ENCODE measurements at regions not wholly inside any gene's neighbourhood (a gene's known extent, or its start where the extent isn't known, plus 50 kb on each side); places are given as distances from the start of the nearest gene placed in this dataset.

DNA sequence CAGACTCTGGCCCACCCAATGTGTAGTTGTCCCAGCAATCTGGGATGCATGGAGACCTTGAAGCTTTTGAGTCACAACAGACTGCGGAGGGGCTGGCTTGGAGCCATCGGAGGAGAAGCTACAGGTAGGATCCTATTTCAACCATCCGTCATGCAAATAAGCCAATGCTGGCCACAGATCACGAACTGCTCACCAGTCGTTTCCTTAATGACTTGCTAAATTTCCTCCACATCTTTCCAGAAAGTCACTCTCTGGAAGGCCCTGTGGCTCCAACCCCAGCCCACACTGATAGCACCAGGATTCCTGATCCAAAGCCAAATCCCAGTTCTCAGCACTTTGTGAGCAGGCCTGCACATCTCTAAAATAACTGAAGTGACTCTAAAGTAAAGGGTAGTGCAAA is 321.3 kb downstream of the RAB28 start:
- H3K27me3 ChIP-seq (ENCODE audit: control insufficient read depth in 4 of 4, insufficient read depth in 4 of 4, low read length in 3 of 4) = no peaks in the 10 kb centered on the region
- no peak for DNase-seq (ENCODE audit: low spot score)
- no peak overlapping the region for H3K27ac ChIP-seq (ENCODE audit: low read depth in 1 of 2, low read length in 2 of 2)
- H3K4me1 ChIP-seq (ENCODE audit: control insufficient read depth in 4 of 4, insufficient read depth in 4 of 4, low read length in 3 of 4) = peaks cover 0 to 11% (median 2%) of the 10 kb centered on the region in 4 donors
- H3K9me3 ChIP-seq (ENCODE audit: control insufficient read depth in 4 of 4, low read length in 3 of 4) = no peaks in the 10 kb centered on the region
- TF ChIP-seq, protein P1, sequence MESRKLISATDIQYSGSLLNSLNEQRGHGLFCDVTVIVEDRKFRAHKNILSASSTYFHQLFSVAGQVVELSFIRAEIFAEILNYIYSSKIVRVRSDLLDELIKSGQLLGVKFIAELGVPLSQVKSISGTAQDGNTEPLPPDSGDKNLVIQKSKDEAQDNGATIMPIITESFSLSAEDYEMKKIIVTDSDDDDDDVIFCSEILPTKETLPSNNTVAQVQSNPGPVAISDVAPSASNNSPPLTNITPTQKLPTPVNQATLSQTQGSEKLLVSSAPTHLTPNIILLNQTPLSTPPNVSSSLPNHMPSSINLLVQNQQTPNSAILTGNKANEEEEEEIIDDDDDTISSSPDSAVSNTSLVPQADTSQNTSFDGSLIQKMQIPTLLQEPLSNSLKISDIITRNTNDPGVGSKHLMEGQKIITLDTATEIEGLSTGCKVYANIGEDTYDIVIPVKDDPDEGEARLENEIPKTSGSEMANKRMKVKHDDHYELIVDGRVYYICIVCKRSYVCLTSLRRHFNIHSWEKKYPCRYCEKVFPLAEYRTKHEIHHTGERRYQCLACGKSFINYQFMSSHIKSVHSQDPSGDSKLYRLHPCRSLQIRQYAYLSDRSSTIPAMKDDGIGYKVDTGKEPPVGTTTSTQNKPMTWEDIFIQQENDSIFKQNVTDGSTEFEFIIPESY (IDR thresholded peaks at IDR 0.05) = no peak
- TF ChIP-seq, protein P2, sequence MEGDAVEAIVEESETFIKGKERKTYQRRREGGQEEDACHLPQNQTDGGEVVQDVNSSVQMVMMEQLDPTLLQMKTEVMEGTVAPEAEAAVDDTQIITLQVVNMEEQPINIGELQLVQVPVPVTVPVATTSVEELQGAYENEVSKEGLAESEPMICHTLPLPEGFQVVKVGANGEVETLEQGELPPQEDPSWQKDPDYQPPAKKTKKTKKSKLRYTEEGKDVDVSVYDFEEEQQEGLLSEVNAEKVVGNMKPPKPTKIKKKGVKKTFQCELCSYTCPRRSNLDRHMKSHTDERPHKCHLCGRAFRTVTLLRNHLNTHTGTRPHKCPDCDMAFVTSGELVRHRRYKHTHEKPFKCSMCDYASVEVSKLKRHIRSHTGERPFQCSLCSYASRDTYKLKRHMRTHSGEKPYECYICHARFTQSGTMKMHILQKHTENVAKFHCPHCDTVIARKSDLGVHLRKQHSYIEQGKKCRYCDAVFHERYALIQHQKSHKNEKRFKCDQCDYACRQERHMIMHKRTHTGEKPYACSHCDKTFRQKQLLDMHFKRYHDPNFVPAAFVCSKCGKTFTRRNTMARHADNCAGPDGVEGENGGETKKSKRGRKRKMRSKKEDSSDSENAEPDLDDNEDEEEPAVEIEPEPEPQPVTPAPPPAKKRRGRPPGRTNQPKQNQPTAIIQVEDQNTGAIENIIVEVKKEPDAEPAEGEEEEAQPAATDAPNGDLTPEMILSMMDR (IDR thresholded peaks at IDR 0.05; ENCODE audit: low read depth, low read length, missing input control) = no peak
- H3K36me3 ChIP-seq (ENCODE audit: control insufficient read depth in 4 of 4, insufficient read depth in 3 of 4, low read depth in 1 of 4, low read length in 3 of 4) = no peaks in the 10 kb centered on the region
- no peak overlapping the region for H3K4me3 ChIP-seq (ENCODE audit: low read depth in 1 of 3, low read length in 3 of 3)
- 82% methylated on average over 5 of the region's 5 CpGs for WGBS
- no peak overlapping the region for H3K9ac ChIP-seq (ENCODE audit: low read depth in 1 of 2, low read length in 2 of 2)

DNA sequence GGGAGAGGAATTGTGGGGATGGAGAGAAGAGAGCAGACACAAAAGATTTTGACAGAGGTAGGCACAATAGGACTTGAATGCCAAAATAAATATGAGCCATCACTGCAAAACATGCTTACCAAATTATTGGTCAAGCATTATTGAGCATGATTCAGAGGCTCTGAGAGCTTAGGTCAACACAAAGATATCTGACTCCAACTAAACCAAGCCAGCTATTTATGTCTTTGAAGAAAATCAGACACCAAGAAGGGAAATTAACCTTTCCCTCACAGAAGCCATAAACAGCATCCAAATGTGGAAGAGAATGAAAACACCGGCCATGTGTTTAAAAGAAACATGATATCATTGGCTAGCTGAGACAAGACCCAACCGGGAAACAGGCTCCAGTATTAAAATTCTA is 323.2 kb downstream of the RAB28 start:
- Histone ChIP-seq H3K4me3 (ENCODE audit: low read depth in 1 of 3, low read length in 3 of 3) (no peak overlapping the region), H3K27ac (ENCODE audit: low read depth in 1 of 2, low read length in 2 of 2) (no peak overlapping the region), H3K9ac (ENCODE audit: low read depth in 1 of 2, low read length in 2 of 2) (no peak overlapping the region), H3K36me3 (ENCODE audit: control insufficient read depth in 4 of 4, insufficient read depth in 3 of 4, low read depth in 1 of 4, low read length in 3 of 4) (no peaks in the 10 kb centered on the region), H3K4me1 (ENCODE audit: control insufficient read depth in 4 of 4, insufficient read depth in 4 of 4, low read length in 3 of 4) (peaks cover 0 to 11% (median 2%) of the 10 kb centered on the region in 4 donors), H3K9me3 (ENCODE audit: control insufficient read depth in 4 of 4, low read length in 3 of 4) (no peaks in the 10 kb centered on the region), H3K27me3 (ENCODE audit: control insufficient read depth in 4 of 4, insufficient read depth in 4 of 4, low read length in 3 of 4) (no peaks in the 10 kb centered on the region)
- TF ChIP-seq EGR1 (IDR thresholded peaks at IDR 0.05; ENCODE audit: low read depth in 2 of 2) = no peak
- WGBS = 88% methylated on average over 2 of the region's 2 CpGs
- no peak for DNase-seq (ENCODE audit: low spot score)

DNA sequence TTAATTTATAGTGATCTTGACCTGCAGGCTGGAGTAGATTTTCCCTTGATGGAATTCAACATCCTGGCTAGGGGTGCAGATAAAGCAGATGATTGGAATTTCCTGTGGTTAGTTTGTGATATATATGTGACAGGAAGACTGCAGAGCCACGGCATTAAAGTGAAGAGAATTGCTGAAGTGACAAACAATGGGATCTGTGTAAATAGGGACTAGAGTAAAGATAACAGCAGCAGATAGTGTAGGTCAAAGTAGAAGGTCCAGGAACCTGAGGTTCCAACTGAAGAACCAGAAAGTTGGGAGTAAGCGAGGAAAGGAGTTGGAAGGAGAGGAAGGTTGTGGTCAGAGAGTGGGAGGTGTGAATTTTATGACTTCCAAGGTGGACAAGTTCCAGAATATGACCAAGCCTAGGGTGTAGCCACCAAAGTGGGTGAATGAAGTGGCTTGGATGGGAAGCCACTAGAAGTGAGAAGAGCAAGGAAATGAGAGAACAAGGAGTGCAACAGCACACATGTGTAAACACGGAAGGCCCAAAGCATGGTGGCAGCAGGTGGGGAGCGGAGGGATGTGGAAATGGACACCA is 325.0 kb downstream of the RAB28 start:
- DNase-seq (ENCODE audit: low spot score) = no peak
- H3K36me3 ChIP-seq (ENCODE audit: control insufficient read depth in 4 of 4, insufficient read depth in 3 of 4, low read depth in 1 of 4, low read length in 3 of 4) = no peaks in the 10 kb centered on the region
- H3K4me3 ChIP-seq (ENCODE audit: low read depth in 1 of 3, low read length in 3 of 3) = no peak overlapping the region
- H3K9me3 ChIP-seq (ENCODE audit: control insufficient read depth in 4 of 4, low read length in 3 of 4) = no peaks in the 10 kb centered on the region
- H3K4me1 ChIP-seq (ENCODE audit: control insufficient read depth in 4 of 4, insufficient read depth in 4 of 4, low read length in 3 of 4) = peaks cover 0 to 1% (median 0%) of the 10 kb centered on the region in 4 donors
- H3K27ac ChIP-seq (ENCODE audit: low read depth in 1 of 2, low read length in 2 of 2) = no peak overlapping the region
- 65% methylated on average over 4 of the region's 4 CpGs for WGBS
- H3K27me3 ChIP-seq (ENCODE audit: control insufficient read depth in 4 of 4, insufficient read depth in 4 of 4, low read length in 3 of 4) = no peaks in the 10 kb centered on the region
- H3K9ac ChIP-seq (ENCODE audit: low read depth in 1 of 2, low read length in 2 of 2) = no peak overlapping the region
- TF ChIP-seq GABPA (IDR thresholded peaks at IDR 0.05 in 1 of 2, conservative IDR thresholded peaks at IDR 0.05 in 1 of 2) (no peak), HNF4A (conservative IDR thresholded peaks at IDR 0.05) (peak in 1 of 2 donors; percentile 17)

DNA sequence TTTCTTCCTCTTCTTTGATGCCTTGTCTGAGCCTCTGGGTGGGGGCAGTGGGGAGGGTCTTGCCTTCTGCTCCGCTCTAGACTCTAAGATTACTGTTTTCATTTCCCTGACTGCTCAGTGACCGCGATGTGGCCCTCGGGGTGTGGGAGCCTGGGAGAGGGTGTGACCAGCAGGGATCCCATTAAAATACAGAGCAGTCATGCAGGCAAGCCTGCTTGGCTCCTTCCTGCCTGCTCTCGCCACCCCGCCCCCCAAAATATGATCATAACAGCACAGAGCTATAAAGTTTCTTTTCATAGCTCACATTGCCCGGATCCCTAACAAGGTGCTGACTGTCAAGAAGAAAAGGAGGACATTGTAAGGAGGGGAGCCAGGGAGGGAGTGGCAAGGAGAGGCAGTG is 332.9 kb downstream of the RAB28 start:
- H3K4me3 ChIP-seq (ENCODE audit: low read depth in 1 of 3, low read length in 3 of 3) = no peak overlapping the region
- H3K27ac ChIP-seq (ENCODE audit: low read depth in 1 of 2, low read length in 2 of 2) = no peak overlapping the region
- TF ChIP-seq FOXA1 (IDR thresholded peaks at IDR 0.05) (no peak), YY1 (IDR thresholded peaks at IDR 0.05) (no peak), RAD21 (IDR thresholded peaks at IDR 0.05) (no peak)
- WGBS = 76% methylated on average over 7 of the region's 7 CpGs
- H3K36me3 ChIP-seq (ENCODE audit: control insufficient read depth in 4 of 4, insufficient read depth in 3 of 4, low read depth in 1 of 4, low read length in 3 of 4) = no peaks in the 10 kb centered on the region
- DNase-seq (ENCODE audit: low spot score) = no peak
- no peaks in the 10 kb centered on the region for H3K27me3 ChIP-seq (ENCODE audit: control insufficient read depth in 4 of 4, insufficient read depth in 4 of 4, low read length in 3 of 4)
- no peaks in the 10 kb centered on the region for H3K4me1 ChIP-seq (ENCODE audit: control insufficient read depth in 4 of 4, insufficient read depth in 4 of 4, low read length in 3 of 4)
- H3K9me3 ChIP-seq (ENCODE audit: control insufficient read depth in 4 of 4, low read length in 3 of 4) = no peaks in the 10 kb centered on the region
- H3K9ac ChIP-seq (ENCODE audit: low read depth in 1 of 2, low read length in 2 of 2) = no peak overlapping the region
